ENCODE measurements at regions not wholly inside any gene's neighbourhood (a gene's known extent, or its start where the extent isn't known, plus 50 kb on each side); places are given as distances from the start of the nearest gene placed in this dataset.

- no peak for DNase-seq
These were observed 736.0 kb upstream of the GRM7 start for GRCh38 chr3:6124875-6125274.

DNA sequence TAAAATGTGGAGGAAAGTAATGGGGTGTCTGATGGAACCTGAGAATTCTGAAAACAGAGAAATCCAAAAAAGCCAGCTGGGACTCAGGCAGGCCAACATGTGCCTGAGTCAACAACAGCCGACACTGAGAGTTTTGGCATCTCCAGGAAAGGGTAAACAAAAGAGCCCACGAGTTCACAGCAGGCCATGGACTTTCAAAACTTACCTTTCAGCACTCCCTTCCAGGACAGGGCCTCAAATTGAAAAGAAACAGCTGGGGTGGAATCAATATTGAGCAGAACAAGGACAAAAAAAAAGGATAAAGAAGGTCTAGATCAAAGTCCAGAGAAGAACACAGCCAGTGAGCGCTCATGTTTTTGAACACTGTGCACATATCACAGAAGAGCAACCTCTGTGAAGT, 735.4 kb upstream of the GRM7 start:
- DNase-seq, result no peak

GRCh38 chr3:6132684-6133432, 728.1 kb upstream of the GRM7 start:
- no peak for DNase-seq

GRCh38 chr3:6142707-6143106, 718.2 kb upstream of the GRM7 start:
- DNase-seq, result no peak

- DNase-seq, result no peak
These were observed 713.0 kb upstream of the GRM7 start for GRCh38 chr3:6147883-6148282.

DNA sequence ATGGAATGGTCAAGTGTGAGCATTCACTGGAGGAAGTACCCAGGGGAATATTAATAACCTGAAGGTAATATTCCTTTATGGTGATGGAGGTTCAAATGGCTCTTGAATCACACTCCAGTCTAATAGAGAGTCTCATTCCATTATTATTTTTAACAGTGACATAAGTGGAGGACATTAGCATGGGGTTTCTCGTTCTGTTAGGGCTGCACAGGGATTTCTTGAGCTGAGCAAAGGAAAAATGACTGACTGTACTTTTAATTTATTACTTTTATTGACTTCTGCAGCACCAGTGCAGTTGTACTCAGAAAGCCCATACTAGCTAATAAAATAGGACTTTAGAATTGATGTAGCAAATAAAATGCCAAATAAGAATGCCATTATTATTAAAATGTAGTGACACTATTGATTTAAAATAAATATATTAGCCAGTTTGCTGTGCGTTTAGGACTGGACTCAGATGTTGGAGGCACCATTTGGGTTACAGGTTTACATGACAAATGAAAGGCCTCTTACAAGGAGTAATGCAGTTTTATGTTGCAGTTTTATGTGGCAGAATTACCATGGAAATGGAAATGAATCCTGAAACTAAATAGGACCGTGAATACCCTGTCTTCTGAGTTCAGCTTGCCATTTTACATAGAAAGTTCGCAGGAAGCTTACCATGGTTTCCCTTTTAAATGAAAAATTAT, 705.1 kb upstream of the GRM7 start:
- DNase-seq, result no peak

DNA sequence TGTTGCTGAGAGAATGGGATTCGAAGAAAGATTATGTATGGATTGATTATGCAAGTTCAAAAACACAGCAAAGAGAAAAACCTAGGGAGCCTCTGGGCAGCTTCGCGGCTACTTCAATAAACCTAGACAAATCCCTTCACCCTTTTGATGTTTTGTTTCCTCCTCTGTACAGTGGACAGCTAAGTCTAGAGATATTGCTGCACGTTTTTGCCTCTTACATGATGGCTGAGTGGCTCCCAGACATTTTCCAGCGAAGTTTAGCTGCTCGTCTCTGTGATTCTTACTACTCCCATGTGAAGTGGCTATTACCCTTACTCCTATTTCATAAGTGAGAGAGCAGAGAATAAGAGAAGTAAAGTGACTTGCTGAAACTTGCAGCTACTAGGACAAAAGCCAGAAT, 695.0 kb upstream of the GRM7 start:
- DNase-seq, result no peak

- no peak for DNase-seq
These were observed 692.7 kb upstream of the GRM7 start for GRCh38 chr3:6168256-6168655.

DNA sequence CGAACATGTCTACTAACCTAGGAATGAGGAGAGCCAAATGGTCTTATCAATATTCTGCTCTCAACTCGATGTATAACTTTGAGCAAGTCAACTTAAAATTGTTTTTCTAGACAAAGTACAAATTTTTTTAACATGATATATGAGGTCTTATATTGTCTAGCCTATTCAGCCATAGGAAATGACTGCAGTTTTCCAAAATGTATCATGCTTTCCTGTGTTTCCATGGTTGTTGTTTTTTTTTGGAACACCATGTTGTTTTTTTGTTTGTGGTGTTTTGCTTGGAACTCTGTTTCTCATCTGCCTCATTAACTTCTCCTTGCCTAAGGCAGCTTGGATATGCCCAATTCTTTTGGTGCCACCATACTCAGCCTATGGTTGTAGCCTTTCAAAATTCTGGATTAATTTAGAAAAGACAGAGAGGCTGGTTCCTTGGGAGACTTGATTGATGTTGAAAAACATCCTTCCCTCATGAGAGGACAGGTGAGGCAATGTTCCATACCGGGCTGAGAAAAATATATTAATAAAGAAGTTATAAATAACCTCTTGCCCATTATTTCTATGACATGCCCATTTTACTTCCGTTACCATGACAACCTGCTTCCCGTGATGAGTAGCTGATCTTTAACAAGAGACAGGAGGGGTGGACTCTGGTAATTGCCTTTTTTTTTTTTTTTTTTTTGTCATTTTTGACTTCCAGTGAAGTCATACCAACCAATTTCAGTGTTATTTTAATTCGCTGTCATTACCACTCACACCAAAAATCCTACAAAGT, 687.9 kb upstream of the GRM7 start:
- DNase-seq, result no peak

- DNase-seq, result no peak
These were observed 683.5 kb upstream of the GRM7 start for GRCh38 chr3:6177417-6177816.

GRCh38 chr3:6179761-6180160, 681.2 kb upstream of the GRM7 start:
- no peak for DNase-seq

GRCh38 chr3:6180171-6180570, 680.7 kb upstream of the GRM7 start:
- no peak for DNase-seq

DNA sequence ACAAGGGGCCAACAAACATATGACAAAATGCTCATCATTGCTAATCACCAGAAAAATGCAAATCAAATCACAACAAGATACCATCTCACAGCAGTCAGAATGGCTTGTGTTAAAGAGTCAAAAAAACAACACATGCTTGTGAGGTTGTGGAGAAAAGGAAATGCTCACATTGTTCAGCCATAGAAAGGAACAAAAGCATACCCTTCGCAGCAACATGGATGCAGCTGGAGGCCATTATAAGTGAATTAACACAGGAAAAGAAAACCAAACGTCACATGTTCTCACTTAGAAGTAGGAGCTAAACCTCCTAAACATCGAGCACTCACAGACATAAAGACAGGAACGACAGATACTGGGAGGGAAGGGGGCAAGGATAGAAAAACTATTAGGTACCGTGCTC, 678.4 kb upstream of the GRM7 start:
- no peak for DNase-seq

DNA sequence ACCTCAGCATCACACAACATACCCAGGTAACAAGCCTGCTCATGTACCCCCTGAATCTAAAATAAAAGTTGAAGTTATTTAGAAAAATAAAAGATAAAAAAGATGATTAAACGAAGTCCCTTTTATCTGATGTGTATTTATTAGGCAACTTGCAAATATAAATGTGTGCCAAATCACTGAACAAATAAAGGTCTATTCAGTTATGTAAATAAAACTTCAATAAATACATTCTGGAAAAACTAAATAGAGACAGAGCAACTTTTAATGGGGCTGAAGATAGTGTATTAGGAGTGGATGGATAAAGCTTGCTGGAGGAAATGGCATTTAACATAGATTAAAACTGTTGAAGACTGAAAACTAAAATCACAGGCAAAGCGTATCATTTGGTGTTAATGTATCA, 678.0 kb upstream of the GRM7 start:
- no peak for DNase-seq

DNA sequence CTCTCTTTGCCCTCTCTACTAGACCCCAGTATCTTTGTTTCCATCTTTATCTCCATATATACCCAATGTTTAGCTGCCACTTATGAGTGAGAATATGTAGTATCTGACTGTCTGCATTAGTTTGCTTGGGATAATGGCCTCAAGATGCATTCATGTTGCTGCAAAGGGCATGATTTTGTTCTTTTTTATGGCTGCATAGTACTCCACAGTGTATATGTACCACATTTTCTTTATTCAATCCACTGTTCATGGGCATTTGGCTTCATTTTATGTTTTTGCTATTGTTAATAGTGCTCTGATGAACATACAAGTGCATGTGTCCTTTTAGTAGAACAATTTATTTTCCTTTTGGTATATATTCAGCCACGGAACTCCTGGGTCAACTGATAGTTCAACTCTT, 671.5 kb upstream of the GRM7 start:
- no peak for DNase-seq

DNA sequence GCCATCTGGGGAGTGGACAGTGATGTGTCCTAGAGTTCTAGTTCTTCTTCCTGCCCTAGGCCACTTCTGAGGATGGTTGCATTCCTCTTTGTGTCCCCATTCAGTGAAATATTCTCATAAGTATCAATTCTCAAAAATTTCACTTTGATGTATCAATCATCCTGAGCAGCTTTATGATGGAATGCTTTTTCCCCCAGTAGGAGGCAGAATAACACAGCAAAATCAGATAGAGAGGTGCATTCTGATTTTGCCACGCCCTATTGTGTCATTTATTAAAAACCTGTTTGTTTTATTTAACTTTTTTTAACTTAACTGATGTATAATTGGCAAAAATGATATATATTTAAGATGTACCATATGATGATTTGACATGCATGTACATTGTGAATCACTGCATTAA, 656.0 kb upstream of the GRM7 start:
- DNase-seq, result no peak

DNA sequence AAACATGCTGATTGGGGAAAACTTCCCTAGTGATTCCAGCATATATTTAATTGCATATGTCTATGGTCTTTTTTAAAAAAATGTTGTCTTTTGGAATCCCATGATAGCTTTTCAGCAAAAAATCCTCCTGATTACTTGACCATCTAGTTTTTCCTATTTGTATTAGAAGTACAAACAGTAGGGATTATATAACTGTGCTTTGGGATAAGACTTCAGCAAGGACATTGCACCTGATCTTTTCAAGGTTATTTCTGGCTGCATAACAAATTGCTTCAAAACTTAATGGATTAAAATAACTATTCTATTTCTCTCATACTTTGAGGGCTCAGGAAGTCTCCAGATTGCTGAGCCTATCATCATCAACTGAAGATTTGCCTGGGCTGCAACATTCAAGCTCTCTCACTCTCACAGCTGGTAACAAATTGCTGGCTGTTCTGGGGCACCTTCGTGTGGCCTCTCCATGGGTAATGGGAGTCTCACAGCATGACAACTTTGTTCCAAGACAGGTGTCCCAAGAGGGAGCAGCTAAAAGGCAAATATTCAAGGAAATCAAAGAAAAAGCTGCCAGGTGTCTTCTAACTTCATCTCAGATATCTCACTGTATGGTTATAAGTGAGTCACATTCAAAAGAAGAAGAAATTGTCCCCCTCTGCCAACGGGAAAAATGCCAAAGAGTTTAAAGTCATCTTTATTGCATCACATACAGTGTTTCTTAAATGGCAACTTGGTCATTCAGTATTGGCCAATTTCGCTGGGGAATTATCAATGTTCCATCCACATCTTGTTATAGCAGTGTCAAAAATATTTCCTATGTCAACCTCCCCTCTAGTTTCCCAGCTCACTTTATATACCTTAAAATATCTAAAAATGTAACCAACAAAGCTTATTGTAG, 644.5 kb upstream of the GRM7 start:
- no peak for DNase-seq

GRCh38 chr3:6220447-6220846, 640.5 kb upstream of the GRM7 start:
- no peak for DNase-seq

DNA sequence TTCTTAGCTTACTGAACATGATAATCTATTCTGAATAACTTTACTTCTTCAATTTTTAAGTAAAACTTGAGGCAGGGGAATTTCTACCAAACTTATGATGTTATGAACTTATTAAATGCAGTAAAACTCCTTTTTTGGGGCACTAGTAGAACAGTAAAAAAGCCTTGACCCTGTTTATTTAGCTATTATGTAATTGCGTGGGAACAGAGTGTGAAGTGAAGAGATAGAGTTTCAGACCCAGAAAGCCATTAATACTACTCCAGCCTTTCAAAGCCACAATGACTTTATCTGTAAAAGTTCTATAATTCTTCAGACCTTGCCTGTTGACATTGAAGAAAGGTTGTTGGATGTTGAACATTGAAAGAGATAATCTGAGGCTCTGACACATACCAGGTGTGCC, 638.8 kb upstream of the GRM7 start:
- DNase-seq, result no peak

GRCh38 chr3:6223572-6223971, 637.3 kb upstream of the GRM7 start:
- no peak for DNase-seq

GRCh38 chr3:6228958-6229683, 631.8 kb upstream of the GRM7 start:
- no peak for DNase-seq

- no peak for DNase-seq
These were observed 631.0 kb upstream of the GRM7 start for GRCh38 chr3:6229778-6230410.

Measured in activated CD4-positive, alpha-beta T cell treated with anti-CD3 and anti-CD28 coated beads for 48 hours (primary cell).